GM03348 (cell line): ENCODE measurements at regions not wholly inside any gene's neighbourhood (a gene's known extent, or its start where the extent isn't known, plus 50 kb on each side); places are given as distances from the start of the nearest gene placed in this dataset.

Experiments
- DNase-seq: peaks from one replicate; pipeline ENCODE4 v3.0.0; 2012; ENCODE audit warnings: low spot score

- no peak for DNase-seq
Measured at GRCh38 chr12:125434936-125435443, 369.8 kb downstream of the AACS start.

DNA sequence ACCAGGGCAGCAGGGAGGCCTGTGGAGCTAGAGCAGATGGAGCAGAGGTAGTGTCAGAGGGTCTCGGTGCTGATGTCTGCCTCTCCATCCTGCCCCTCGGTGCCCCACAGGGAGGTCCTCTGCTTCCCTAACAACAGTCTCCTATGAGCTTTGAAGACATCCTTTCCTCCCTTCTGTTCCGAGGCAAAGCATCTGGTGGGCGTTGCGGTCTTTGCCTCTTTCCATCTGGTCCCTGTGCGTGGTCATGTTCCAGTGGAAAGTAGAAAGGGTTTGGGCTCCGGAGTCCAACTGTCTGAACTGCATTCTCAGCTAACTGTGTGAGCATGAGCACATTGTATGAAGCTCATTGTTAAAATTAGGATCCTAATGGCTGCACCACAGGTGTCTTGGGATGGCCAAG is 370.6 kb downstream of the AACS start:
- DNase-seq, result no peak

DNA sequence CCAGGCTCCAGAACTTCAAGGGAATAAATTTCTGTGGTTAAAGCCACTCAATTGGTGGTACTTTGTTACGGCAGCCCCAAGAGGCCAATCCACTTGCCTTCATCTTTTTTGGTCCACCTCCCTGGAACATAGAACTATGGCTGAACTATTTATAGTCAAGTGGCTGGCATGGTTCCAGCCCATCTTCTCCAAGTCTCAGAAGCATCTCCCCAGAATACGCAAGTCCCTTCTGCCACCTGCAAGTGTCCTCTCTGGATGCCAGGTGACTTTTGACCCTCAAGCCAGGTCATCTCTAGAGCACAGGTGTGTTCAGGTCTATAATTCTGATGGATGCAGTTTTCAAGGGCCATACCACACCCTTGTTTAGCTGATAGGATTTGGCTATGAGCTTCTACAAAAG is 371.5 kb downstream of the AACS start:
- DNase-seq, result no peak

GRCh38 chr12:125440399-125440798 is 375.2 kb downstream of the AACS start:
- no peak for DNase-seq

GRCh38 chr12:125443341-125443740 is 378.1 kb downstream of the AACS start:
- DNase-seq, result no peak

DNA sequence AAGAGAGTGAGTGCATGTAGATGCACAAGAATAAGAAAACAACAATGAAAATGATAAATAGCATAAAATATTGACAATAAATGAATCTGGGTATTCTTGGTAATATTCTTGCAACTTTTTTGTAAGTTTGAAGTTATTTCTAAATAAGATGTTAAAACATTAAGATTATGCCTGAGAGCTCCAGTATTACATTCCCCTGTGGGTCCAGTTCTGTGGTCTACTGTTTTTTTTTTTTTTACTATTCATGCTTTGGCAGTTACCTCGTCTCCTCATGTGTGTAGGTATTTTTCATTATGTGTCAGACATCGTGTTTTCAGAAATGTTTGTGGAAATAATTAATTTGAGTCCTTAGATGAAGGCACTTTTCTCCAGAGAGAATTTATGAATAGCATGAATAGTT is 386.2 kb downstream of the AACS start:
- DNase-seq, result no peak

DNA sequence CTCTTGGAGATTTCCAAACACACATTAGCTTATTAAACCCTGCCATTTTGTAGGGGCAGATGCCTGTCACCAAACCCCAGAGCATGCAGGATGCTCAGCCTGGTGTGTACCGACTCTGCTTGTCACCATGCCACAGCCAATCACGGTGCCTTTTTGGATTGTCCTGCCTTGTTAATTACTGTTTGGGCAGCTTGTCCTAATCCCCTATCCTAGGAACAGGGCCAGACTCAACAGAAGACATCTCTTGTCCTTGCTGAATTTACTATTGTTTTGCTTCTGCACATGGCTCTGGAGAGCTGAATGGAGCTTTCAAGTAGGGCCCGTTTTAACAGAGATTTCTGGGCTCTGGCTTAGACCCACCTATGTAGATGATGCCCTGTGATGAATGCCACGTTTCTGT is 388.5 kb downstream of the AACS start:
- DNase-seq, result no peak

GRCh38 chr12:125454291-125454690 is 389.1 kb downstream of the AACS start:
- DNase-seq, result no peak

- DNase-seq, result no peak
Measured at GRCh38 chr12:125454786-125455480, 389.7 kb downstream of the AACS start.

DNA sequence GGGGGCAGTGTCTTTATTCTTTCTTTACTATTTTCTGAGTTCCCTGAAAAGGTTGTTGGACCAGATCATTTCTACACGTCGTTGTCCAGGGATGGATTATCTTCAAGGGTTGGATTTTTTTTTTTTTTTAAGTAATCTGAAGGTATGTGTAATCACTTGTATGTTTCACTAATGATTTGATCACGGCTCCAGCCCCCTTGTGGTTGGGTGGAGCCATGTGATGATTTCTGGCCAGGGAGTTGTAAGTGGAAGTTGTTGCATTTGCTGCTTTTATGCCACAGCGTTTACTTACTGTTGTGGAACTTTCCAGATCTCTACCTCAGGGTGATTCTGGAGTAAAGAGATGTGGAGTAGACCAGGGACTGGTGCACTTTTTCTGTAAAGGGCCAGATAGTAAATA is 390.3 kb downstream of the AACS start:
- no peak for DNase-seq

GRCh38 chr12:125458552-125459268 is 393.5 kb downstream of the AACS start:
- DNase-seq, result no peak

DNA sequence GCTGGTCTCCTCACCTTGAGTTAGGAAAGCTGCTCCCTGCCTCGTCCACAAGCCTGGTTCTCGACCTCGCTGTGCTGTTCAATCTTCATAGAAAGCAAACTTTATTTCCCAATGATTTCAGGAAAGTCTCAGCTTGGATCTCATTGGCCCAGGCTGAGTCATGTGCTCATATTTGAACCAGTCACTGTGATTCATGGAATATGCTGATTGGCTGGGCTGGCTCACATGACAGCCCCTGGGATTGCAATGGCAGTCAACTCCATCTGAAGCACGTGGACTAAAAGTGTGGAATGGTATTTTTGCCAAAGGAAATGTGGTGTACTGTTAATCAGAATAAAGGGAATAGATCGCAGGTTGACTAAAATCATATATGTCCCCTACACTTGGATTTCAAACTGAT is 396.6 kb downstream of the AACS start:
- no peak for DNase-seq

DNA sequence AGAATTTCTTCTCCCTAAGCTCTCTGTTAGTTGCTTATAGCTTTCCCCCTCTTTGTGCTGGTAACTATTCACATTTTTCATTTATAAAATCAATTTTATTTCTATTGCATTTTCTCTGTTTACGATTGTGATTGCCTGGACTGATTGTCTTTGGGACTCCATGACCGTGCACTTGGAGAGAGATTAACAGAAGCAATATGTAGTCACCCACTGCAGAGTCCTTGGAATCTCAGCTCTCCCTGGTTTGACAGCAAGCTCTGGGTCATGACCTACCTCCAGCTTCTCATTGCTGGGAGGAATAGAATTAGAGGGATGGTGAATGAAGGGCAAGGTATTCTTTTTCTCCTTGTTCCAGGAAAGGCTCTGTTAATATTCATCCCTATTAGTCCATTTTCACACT is 398.2 kb downstream of the AACS start:
- DNase-seq, result no peak

DNA sequence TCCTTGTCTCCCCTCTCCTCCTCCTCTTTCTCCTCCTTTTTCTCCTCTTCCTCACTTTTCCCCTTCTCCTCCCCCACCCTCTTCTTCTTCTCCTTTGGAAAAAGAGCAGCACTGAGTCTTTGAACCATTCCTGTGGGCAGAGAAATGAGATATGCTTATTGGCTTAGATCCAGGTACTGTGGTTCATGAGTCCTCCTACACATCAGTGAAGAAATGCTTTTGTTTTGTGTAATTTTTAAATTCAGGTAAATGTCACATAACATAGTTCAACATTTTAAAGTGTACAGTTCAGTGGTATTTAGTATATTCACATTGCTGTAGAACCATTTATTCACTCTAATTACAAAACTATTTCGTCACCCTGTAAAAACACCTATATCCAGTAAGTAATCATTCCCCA is 402.1 kb downstream of the AACS start:
- no peak for DNase-seq

DNA sequence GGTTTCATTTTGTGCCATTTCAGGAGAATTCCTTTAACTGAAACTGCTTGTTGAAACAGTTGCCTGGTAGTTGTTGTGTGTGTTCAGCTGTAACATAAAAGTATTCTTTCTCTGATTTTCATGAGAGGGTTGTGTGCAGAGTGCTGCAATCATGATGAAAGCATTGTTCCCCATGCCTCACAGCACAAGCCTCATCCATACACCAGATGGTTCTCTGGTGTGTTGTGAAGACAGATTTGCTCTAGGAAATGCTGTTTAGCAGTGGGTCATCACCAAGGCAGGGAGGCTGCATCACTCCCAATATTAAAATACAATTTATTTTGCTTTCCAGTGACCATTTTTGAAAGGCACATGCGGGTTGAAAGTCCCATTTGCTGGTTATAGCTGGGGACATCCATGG is 404.4 kb downstream of the AACS start:
- no peak for DNase-seq

GRCh38 chr12:125470838-125471783 is 405.9 kb downstream of the AACS start:
- no peak for DNase-seq

DNA sequence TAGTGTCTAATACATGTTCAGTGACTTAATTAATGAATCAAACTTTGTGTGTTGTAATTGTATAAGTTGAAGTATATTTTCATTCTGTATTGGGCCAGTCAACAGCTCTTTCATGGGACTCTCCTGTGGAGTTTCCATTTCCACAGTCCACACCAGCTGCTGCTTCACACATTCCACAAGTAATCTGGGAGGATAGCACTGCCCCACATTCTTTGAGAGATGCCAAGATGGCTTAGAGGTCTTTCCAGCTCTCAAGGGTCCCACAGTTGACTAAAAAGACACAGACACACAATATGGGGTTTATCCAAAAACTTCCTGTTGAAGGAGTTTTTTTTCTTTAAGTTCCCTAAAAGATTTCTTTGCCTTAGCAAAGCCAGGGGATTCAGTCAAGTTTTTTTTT is 408.3 kb downstream of the AACS start:
- no peak for DNase-seq

DNA sequence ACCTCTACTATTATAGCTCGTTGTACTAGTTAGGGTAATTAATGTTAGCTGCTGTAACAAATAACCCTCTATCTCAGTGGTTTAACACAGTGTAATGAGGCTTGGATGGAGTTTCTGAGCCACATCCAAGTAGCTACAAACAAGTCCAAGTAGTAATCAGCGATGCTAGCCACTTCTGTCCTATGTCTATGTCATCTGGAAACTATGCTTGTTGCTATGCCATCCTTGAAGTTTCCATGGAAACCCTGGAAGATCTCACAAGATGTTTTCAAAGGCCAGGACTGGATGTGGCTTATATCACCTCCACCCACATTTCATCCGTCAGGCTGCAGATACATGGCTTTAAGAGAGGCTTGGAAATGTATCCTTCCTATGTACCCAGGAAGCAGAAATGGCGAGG is 422.1 kb downstream of the AACS start:
- no peak for DNase-seq

DNA sequence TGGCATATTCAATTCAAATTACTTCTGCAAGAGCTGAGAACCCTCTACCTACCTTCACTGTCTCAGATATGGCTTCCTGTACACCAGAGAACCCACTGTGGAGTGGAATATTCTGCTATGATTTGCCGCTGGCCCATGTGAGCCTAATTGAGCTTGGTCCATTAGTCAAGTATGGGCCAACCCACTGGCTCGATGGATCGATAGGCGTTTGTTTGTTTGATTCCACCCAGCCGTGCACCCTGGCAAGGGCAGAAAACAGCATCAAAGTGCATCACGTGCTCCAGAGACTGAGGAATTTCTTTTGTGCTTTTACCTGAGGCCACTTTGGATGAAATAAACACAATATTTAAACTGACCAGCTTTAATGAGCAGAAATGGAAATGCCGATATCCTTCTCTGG is 426.3 kb downstream of the AACS start:
- no peak for DNase-seq

DNA sequence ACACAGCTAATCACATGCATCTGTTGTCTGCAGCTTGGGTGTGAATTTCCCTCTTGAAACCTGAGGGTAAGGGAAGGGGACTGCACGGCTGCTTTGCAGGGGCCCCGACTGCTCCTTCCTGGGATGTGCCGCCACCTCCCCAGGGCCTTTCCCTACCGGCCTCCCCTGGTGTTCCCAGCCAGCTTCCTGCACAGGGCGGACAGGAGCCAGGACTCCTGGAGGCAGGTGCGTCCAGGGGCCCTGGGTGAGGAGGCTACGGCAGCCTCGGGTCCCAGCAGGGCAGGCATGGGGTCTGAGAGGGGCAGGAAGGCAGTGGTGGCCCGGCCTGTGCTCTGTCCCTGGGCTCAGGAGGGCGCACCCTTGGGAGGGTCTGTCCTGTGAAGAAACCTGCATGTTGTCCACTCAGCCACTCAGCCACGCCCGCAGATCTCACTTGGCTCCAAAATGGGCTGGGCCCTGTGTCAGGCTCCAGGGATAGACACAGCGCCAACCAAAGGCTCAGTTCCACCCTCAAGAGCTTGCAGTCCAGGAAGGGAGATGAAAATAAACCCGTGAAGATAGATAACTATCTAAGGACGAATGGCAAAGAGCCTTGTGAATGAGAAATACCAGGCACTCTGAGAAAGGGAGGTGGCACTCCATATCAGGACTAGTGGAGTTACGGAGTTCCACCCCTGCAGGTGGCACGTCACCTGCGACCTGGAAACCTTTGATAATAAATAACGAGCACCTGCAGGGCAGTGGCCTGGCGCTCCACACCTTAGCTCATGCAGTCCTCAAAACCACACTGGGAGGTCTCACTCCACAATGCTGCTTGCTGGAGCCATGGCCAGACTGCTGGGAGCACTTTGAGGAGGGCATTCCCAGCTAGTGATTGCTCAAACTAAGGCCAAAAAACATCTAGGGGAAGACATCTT is 427.4 kb downstream of the AACS start:
- no peak for DNase-seq

- no peak for DNase-seq
Measured at GRCh38 chr12:125493704-125494308, 428.6 kb downstream of the AACS start.
